Neural progenitor cell (in vitro differentiated cells): ENCODE measurements at regions not wholly inside any gene's neighbourhood (a gene's known extent, or its start where the extent isn't known, plus 50 kb on each side); places are given as distances from the start of the nearest gene placed in this dataset.

Experiments
- DNase-seq: peaks from one replicate; pipeline ENCODE4 v3.0.0-alpha.2; 2016; ENCODE audit warnings: low spot score
- H2AFZ ChIP-seq: fragments of 200-600 bp; sonication (generic); replicated peaks from 2 replicates; pipeline ENCODE4 v1.6.1; 2016; ENCODE audit warnings: antibody characterized with exemption
- H3F3A ChIP-seq: fragments of 200-600 bp; sonication (generic); 2 replicates; pipeline ENCODE4 v1.6.1; 2016; ENCODE audit warnings: antibody characterized with exemption, low read depth
- H3K27ac ChIP-seq: fragments of 200-600 bp; sonication (generic); 2 replicates; pipeline ENCODE4 v1.5.1; 2016; ENCODE audit warnings: mild to moderate bottlenecking
- H3K27me3 ChIP-seq: fragments of 200-600 bp; sonication (generic); 2 replicates; pipeline ENCODE4 v1.6.1; 2016; ENCODE audit warnings: mild to moderate bottlenecking, moderate library complexity
- H3K36me3 ChIP-seq: fragments of 200-600 bp; sonication (generic); 2 replicates; pipeline ENCODE4 v1.5.1; 2016
- H3K4me1 ChIP-seq: fragments of 200-600 bp; sonication (generic); 2 replicates; pipeline ENCODE4 v1.6.1; 2016; ENCODE audit warnings: mixed run types
- H3K4me2 ChIP-seq: fragments of 200-600 bp; sonication (generic); 2 replicates; pipeline ENCODE4 v1.6.1; 2016
- H3K4me3 ChIP-seq: fragments of 200-600 bp; sonication (generic); 2 replicates; pipeline ENCODE4 v1.5.1; 2016
- H3K79me2 ChIP-seq: fragments of 200-600 bp; sonication (generic); 2 replicates; pipeline ENCODE4 v1.6.1; 2016; ENCODE audit warnings: low read depth
- H3K9ac ChIP-seq: fragments of 200-600 bp; sonication (generic); 2 replicates; pipeline ENCODE4 v1.6.1; 2016
- H3K9me3 ChIP-seq: fragments of 200-600 bp; sonication (generic); 2 replicates; pipeline ENCODE4 v1.5.1; 2016; ENCODE audit warnings: low read depth
- H4K20me1 ChIP-seq: fragments of 200-600 bp; sonication (generic); 2 replicates; pipeline ENCODE4 v1.6.1; 2016; ENCODE audit warnings: low read depth
- H3K27ac Mint-ChIP-seq: 3 replicates; pipeline ENCODE4 v1.8.0; 2021; ENCODE audit warnings: mixed read lengths
- H3K27me3 Mint-ChIP-seq: 2 replicates; pipeline ENCODE4 v1.8.0; 2022; ENCODE audit warnings: low read depth, mild to moderate bottlenecking, inconsistent platforms, moderate library complexity, mixed read lengths; ENCODE audit not compliant: insufficient read depth
- H3K36me3 Mint-ChIP-seq: 3 replicates; pipeline ENCODE4 v1.8.0; 2021; ENCODE audit warnings: mixed read lengths
- H3K4me1 Mint-ChIP-seq: 3 replicates; pipeline ENCODE4 v1.8.0; 2021; ENCODE audit warnings: mixed read lengths
- H3K4me3 Mint-ChIP-seq: 3 replicates; pipeline ENCODE4 v1.8.0; 2021; ENCODE audit warnings: mild to moderate bottlenecking, moderate library complexity, mixed read lengths
- H3K9me3 Mint-ChIP-seq: 3 replicates; pipeline ENCODE4 v1.8.0; 2020; ENCODE audit warnings: mixed read lengths
- CTCF ChIP-seq: fragments of 200-600 bp; sonication (generic); IDR thresholded peaks from 2 replicates; pipeline ENCODE4 v1.5.1; 2017; ENCODE audit warnings: antibody characterized with exemption, mild to moderate bottlenecking
- EZH2 ChIP-seq: fragments of 200-600 bp; sonication (generic); IDR thresholded peaks from 2 replicates; pipeline ENCODE4 v1.6.1; 2017; ENCODE audit warnings: antibody characterized with exemption, mild to moderate bottlenecking, moderate library complexity
- EZH2phosphoT487 ChIP-seq: fragments of 200-600 bp; sonication (generic); IDR thresholded peaks from 2 replicates; pipeline ENCODE4 v1.6.1; 2017; ENCODE audit warnings: antibody characterized with exemption

DNA sequence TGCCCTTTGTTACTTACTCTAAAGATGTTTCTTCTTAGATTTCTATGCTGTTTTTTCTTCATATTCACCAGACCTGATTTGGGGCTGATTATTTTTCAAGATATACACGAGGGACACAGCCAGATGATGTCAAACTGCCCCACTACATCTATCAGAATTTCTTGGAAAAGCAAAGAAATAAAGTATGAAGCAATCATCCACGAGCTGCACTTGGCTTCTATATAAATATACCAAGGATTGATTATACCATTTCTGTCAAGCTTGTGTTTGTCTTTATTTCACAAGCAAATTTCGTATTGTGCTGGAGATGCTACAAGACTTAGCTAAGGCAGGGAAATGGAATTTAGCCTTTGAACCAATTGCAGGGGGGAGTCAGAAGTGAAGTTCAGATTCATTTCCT, 715.1 kb upstream of the NR2F2 start:
- no peaks in the 10 kb centered on the region for H4K20me1 ChIP-seq
- H3K9me3 Mint-ChIP-seq, result peaks cover 12% of the 10 kb centered on the region
- TF ChIP-seq EZH2phosphoT487 (no peak), EZH2 (no peak), CTCF (no peak)
- no peaks in the 10 kb centered on the region for H3K79me2 ChIP-seq
- H3K36me3 Mint-ChIP-seq, result peaks cover 4% of the 10 kb centered on the region
- no peaks in the 10 kb centered on the region for H3K27me3 ChIP-seq
- no peak for DNase-seq
- H3K4me3 Mint-ChIP-seq, result no peak overlapping the region
- H2AFZ ChIP-seq, result no peak overlapping the region
- H3K4me3 ChIP-seq, result no peak overlapping the region
- no peaks in the 10 kb centered on the region for H3K36me3 ChIP-seq
- H3K27ac ChIP-seq, result no peak overlapping the region
- no peaks in the 10 kb centered on the region for H3K9me3 ChIP-seq
- H3K9ac ChIP-seq, result no peak overlapping the region
- H3K4me1 ChIP-seq, result peaks cover 28% of the 10 kb centered on the region
- H3F3A ChIP-seq, result peaks cover 6% of the 10 kb centered on the region
- H3K4me1 Mint-ChIP-seq, result peaks cover 15% of the 10 kb centered on the region
- H3K4me2 ChIP-seq, result no peak overlapping the region
- H3K27ac Mint-ChIP-seq, result no peak overlapping the region
- H3K27me3 Mint-ChIP-seq, result peaks cover 5% of the 10 kb centered on the region

DNA sequence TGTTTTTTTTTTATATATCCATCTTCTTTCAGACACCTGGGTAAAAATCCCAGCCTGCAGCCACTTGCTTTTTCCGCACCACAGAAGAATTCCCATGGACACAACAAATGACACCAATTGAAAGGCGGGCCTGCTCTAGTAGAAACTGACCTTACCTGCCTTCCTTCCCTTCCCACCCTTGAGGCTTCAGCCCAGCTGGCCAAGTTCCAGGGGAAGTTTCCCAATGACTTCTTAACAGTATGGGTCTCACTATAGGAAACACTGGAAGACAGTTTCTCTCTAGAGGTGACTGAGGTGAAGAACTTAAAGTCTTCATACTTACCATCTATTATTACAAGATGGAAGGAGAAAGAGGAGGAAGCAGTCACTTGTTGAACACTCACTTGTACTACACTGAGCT, 714.2 kb upstream of the NR2F2 start:
- Histone ChIP-seq H3F3A (no peaks in the 10 kb centered on the region), H3K4me2 (no peak overlapping the region), H3K9ac (no peak overlapping the region), H3K9me3 (no peaks in the 10 kb centered on the region), H3K27me3 (no peaks in the 10 kb centered on the region), H3K79me2 (no peaks in the 10 kb centered on the region), H2AFZ (no peak overlapping the region), H3K27ac (no peak overlapping the region), H4K20me1 (no peaks in the 10 kb centered on the region), H3K36me3 (no peaks in the 10 kb centered on the region), H3K4me1 (peaks cover 19% of the 10 kb centered on the region), H3K4me3 (no peak overlapping the region)
- Mint-ChIP-seq H3K27me3 (peaks cover 5% of the 10 kb centered on the region), H3K36me3 (peaks cover 4% of the 10 kb centered on the region), H3K4me1 (peaks cover 7% of the 10 kb centered on the region), H3K9me3 (peaks cover 12% of the 10 kb centered on the region), H3K27ac (no peak overlapping the region), H3K4me3 (no peak overlapping the region)
- no peak for DNase-seq
- no peak for TF ChIP-seq CTCF
- no peak for TF ChIP-seq EZH2phosphoT487
- no peak for TF ChIP-seq EZH2

DNA sequence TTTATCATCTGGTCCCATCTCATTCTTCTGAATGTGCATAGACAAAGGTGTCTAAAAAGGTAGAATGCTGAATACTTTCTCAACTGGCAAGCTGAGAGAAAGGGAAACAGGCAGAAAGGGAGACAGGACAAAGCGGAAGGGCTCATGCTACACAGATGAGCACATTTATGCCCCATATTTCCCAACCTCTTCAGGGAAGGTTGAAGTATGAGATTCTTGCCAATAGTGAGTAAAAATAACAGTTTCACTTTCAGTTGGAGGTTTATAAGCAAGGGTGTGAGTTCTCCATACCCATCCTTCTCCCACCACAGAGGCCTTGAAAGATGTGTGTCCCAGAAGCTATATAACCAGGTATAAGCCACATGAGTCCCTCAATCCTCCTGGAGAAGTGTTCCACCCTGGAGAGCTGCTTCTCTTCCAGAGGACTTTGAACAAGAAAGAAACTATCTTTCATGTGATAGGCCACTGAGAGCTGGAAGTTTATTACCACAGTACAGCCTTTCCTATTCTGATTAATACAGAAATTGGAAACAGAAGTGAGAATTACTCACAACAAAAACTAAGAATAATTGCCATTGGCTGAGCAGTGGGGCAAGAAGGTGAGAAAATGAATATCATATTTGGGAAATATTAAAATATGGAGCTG, 709.4 kb upstream of the NR2F2 start:
- H3K4me3 Mint-ChIP-seq, result no peak overlapping the region
- Histone ChIP-seq H3K4me3 (no peak overlapping the region), H3K27me3 (no peaks in the 10 kb centered on the region), H4K20me1 (no peaks in the 10 kb centered on the region), H3F3A (peaks cover 13% of the 10 kb centered on the region), H3K4me2 (no peak overlapping the region), H3K79me2 (no peaks in the 10 kb centered on the region), H3K9me3 (no peaks in the 10 kb centered on the region), H3K36me3 (no peaks in the 10 kb centered on the region), H3K9ac (no peak overlapping the region), H3K4me1 (peaks cover 16% of the 10 kb centered on the region), H2AFZ (no peak overlapping the region), H3K27ac (no peak overlapping the region)
- TF ChIP-seq EZH2, result no peak
- TF ChIP-seq EZH2phosphoT487, result no peak
- no peak for TF ChIP-seq CTCF
- peaks cover 14% of the 10 kb centered on the region for H3K4me1 Mint-ChIP-seq
- no peak for DNase-seq
- peaks cover 4% of the 10 kb centered on the region for H3K36me3 Mint-ChIP-seq
- H3K9me3 Mint-ChIP-seq, result peaks cover 27% of the 10 kb centered on the region
- peaks cover 8% of the 10 kb centered on the region for H3K27me3 Mint-ChIP-seq
- peak overlapping the region; percentile 36 for H3K27ac Mint-ChIP-seq
